Endothelial cell of umbilical vein (primary cell): ENCODE measurements at regions not wholly inside any gene's neighbourhood (a gene's known extent, or its start where the extent isn't known, plus 50 kb on each side); places are given as distances from the start of the nearest gene placed in this dataset.

Source experiments
- CTCF ChIP-seq, 2 donors: IDR thresholded peaks; 1 replicate in 1 of 2; 2 replicates in 1 of 2; pipeline ENCODE4 v1.5.1; 2011; ENCODE audit warnings: low read length in 2 of 2, mild to moderate bottlenecking in 2 of 2, moderate library complexity in 2 of 2, control low read depth in 1 of 2, inconsistent platforms in 1 of 2, low read depth in 1 of 2; ENCODE audit not compliant: insufficient read depth in 1 of 2; ENCODE audit errors: extremely low read depth in 1 of 2
- POLR2A ChIP-seq: IDR thresholded peaks from 2 replicates; pipeline ENCODE4 v1.6.1; 2012; ENCODE audit warnings: low read depth, mild to moderate bottlenecking, control low read depth, low read length

GRCh38 chr5:157951673-157952373, 92.9 kb upstream of the CLINT1 start:
- TF ChIP-seq CTCF (IDR thresholded peaks at IDR 0.05; ENCODE audit: extremely low read depth in 1 of 2, insufficient read depth in 1 of 2, low read depth in 1 of 2, low read length in 2 of 2) (no peak), POLR2A (no peak)
